OCI-LY1 (cell line): ENCODE measurements at regions not wholly inside any gene's neighbourhood (a gene's known extent, or its start where the extent isn't known, plus 50 kb on each side); places are given as distances from the start of the nearest gene placed in this dataset.

Experiments
- EZH2 ChIP-seq: fragments of 200-600 bp; sonication (generic), shearing (Covaris generic); IDR thresholded peaks from 2 replicates; pipeline ENCODE4 v1.8.0; 2017; ENCODE audit warnings: borderline replicate concordance, mixed run types, mild to moderate bottlenecking, antibody characterized with exemption, low read length, moderate library complexity, mixed read lengths
- TF ChIP-seq, protein P1 (sequence below): fragments of 200-600 bp; sonication (generic), shearing (Covaris generic); IDR thresholded peaks from 2 replicates; pipeline ENCODE4 v1.5.1; 2017; ENCODE audit warnings: mild to moderate bottlenecking, antibody characterized with exemption, low read length, moderate library complexity, mixed read lengths

DNA sequence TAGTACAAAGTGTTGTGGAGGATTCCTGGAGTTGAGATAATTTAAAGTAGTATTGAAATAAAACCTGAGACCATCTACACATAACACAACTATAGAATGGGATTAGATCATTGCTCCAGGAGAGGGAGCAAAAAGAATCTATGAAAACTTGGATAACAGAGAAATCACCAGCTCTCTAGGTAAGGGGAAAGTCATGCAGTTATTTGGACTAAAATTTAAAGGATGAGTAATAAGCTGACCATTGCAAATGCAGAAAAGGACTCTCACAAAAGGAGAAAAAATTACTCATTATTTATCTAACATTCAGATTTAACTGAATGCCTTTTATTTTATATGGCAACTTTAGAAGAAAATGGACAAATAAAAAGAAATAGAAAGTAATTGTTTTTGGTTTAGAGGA, 1399.8 kb upstream of the ACVR2A start:
- TF ChIP-seq, protein P1, sequence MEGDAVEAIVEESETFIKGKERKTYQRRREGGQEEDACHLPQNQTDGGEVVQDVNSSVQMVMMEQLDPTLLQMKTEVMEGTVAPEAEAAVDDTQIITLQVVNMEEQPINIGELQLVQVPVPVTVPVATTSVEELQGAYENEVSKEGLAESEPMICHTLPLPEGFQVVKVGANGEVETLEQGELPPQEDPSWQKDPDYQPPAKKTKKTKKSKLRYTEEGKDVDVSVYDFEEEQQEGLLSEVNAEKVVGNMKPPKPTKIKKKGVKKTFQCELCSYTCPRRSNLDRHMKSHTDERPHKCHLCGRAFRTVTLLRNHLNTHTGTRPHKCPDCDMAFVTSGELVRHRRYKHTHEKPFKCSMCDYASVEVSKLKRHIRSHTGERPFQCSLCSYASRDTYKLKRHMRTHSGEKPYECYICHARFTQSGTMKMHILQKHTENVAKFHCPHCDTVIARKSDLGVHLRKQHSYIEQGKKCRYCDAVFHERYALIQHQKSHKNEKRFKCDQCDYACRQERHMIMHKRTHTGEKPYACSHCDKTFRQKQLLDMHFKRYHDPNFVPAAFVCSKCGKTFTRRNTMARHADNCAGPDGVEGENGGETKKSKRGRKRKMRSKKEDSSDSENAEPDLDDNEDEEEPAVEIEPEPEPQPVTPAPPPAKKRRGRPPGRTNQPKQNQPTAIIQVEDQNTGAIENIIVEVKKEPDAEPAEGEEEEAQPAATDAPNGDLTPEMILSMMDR, result no peak
- no peak for TF ChIP-seq EZH2
